Breast epithelium (tissue), 4 donors: ENCODE measurements at regions not wholly inside any gene's neighbourhood (a gene's known extent, or its start where the extent isn't known, plus 50 kb on each side); places are given as distances from the start of the nearest gene placed in this dataset.
"Not testable (repeated sequence)": the region's sequence is repeated elsewhere in the genome, so short reads cannot be mapped to it uniquely, and the experiment has no call there.

ENCODE experiments used
- DNase-seq, 2 donors: peaks; one replicate each; pipeline ENCODE4 v3.0.0-alpha.2; 2019; ENCODE audit warnings: low spot score in 2 of 2
- H3K27ac ChIP-seq, 2 donors: fragments of 200-600 bp; sonication (generic) in 1 of 2; one replicate each; pipeline ENCODE4 v1.5.1; 2016 to 2019; ENCODE audit warnings: mild to moderate bottlenecking in 1 of 2
- H3K27me3 ChIP-seq, 2 donors: fragments of 200-600 bp; sonication (generic) in 1 of 2; one replicate each; pipeline versions ENCODE4 v1.5.1 to v1.6.0; 2017 to 2019; ENCODE audit warnings: control low read depth in 1 of 2, mild to moderate bottlenecking in 1 of 2
- H3K36me3 ChIP-seq: fragments of 200-600 bp; one replicate; pipeline ENCODE4 v1.5.1; 2019
- H3K4me1 ChIP-seq, 2 donors: fragments of 200-600 bp; sonication (generic); one replicate each; pipeline ENCODE4 v1.5.1; 2016 to 2019; ENCODE audit warnings: control low read depth in 1 of 2
- H3K4me3 ChIP-seq, 3 donors: fragments of 200-600 bp; sonication (generic); 1 replicate in 2 of 3; 2 replicates in 1 of 3; pipeline ENCODE4 v1.5.1; 2016 to 2019; ENCODE audit warnings: mild to moderate bottlenecking in 3 of 3, moderate library complexity in 2 of 3
- H3K9me3 ChIP-seq, 2 donors: fragments of 200-600 bp; sonication (generic) in 1 of 2; one replicate each; pipeline ENCODE4 v1.5.1; 2016 to 2019; ENCODE audit warnings: control low read depth in 1 of 2
- POLR2A ChIP-seq: fragments of 450-650 bp; IDR thresholded peaks from one replicate; pipeline ENCODE4 v1.6.1; 2016; ENCODE audit warnings: antibody characterized with exemption, mild to moderate bottlenecking, moderate library complexity
- POLR2AphosphoS5 ChIP-seq, 3 donors: sonication (generic); formaldehyde crosslinking; IDR thresholded peaks; one replicate each; pipeline ENCODE4 v1.6.1; 2017; ENCODE audit warnings: antibody characterized with exemption in 3 of 3
- intact Hi-C: fragments of 100-400 bp; cut with DNase I; formaldehyde crosslinking; loops from one replicate; pipeline ENCODE4 v1.15.1; 2023; ENCODE audit warnings: low total_unique reads
- TF ChIP-seq, protein P1 (sequence below), 3 donors: fragments of 450-650 bp; IDR thresholded peaks; one replicate each; pipeline ENCODE4 v1.5.1; 2016 to 2017; ENCODE audit warnings: antibody characterized with exemption in 3 of 3, mild to moderate bottlenecking in 3 of 3, moderate library complexity in 3 of 3

DNA sequence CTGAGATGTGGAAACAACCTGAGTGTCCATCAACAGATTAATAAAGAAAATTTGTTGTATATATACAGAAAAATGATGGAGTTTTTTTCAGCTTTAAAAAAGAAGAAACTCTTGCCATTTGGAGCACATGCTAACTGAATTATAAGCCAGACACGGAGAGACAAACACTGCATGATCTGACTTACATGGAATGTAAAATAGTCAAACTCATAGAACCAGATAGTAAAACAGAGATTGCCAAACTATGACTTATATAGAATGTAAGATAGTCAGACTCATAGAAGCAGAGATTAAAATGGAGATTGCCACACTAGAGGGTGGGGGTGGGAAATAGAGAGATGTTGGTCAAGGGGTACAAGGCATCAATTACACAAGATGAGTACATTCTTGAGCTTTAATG, 1786.6 kb downstream of the PLA2G4A start:
- H3K4me3 ChIP-seq: no peak overlapping the region
- peaks cover 0 to 8% of the 10 kb centered on the region in 2 donors for H3K9me3 ChIP-seq
- no peak overlapping the region for H3K27ac ChIP-seq
- H3K27me3 ChIP-seq: no peaks in the 10 kb centered on the region
- TF ChIP-seq POLR2A: no peak
- TF ChIP-seq, protein P1, sequence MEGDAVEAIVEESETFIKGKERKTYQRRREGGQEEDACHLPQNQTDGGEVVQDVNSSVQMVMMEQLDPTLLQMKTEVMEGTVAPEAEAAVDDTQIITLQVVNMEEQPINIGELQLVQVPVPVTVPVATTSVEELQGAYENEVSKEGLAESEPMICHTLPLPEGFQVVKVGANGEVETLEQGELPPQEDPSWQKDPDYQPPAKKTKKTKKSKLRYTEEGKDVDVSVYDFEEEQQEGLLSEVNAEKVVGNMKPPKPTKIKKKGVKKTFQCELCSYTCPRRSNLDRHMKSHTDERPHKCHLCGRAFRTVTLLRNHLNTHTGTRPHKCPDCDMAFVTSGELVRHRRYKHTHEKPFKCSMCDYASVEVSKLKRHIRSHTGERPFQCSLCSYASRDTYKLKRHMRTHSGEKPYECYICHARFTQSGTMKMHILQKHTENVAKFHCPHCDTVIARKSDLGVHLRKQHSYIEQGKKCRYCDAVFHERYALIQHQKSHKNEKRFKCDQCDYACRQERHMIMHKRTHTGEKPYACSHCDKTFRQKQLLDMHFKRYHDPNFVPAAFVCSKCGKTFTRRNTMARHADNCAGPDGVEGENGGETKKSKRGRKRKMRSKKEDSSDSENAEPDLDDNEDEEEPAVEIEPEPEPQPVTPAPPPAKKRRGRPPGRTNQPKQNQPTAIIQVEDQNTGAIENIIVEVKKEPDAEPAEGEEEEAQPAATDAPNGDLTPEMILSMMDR (IDR thresholded peaks at IDR 0.05): no peak
- TF ChIP-seq POLR2AphosphoS5 (IDR thresholded peaks at IDR 0.05): no peak
- no peaks in the 10 kb centered on the region for H3K36me3 ChIP-seq
- no peaks in the 10 kb centered on the region for H3K4me1 ChIP-seq
- intact Hi-C loops: no loop called here
- no peak for DNase-seq

DNA sequence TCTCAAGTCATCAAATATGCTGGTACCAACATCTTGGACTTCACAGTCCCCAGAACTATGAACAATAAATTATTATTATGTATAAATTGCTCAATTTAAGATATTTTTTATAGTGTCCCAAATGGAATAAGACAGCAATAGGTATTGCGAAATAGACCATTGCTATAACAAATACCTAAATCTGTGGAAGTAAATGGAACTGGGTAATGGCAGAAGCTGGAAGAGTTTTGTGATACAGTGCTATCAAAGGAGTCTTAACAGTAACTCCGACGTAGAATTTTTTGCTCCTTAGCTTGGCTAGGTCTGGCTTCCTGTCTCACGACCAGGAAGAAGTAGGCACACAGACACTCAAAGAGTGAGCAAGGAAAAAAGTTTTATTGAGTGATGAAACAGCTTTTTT, 1791.5 kb downstream of the PLA2G4A start:
- H3K27ac ChIP-seq: no peak overlapping the region

DNA sequence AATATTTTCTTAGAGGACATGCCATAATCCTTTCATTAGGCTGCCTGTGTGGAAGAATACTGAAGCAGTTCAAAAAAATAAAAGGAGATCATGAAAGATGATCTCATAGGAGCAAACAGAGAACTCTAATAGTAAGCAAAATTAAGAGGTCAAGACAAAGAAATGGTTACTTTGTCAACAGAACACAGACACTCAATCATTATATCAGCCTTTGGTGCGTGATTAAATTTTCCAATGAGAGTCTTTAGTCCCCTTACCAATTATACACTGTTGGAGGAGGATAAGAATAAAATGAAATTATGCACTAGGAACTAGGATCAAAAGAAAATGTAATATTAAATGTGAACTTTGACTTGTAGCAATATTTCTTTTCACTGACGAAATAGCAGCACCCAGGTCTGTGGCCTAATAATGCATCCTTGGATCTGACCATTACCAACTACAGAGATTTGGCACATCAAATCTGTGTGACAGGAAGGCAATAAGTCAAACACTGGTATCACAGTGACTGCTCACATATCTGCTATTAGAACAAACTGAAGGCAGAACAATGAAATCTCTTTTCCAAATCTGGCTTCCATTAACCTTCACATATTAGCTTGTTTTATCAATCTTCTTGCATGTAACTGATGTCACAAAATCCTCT, 1812.9 kb downstream of the PLA2G4A start:
- Histone ChIP-seq H3K36me3 (no peaks in the 10 kb centered on the region), H3K4me3 (no peak overlapping the region), H3K4me1 (no peaks in the 10 kb centered on the region), H3K27ac (no peak overlapping the region), H3K9me3 (no peaks in the 10 kb centered on the region), H3K27me3 (no peaks in the 10 kb centered on the region)
- intact Hi-C loops: no loop called here
- no peak for TF ChIP-seq POLR2A
- TF ChIP-seq POLR2AphosphoS5 (IDR thresholded peaks at IDR 0.05): no peak
- DNase-seq: no peak

More for the DNA sequence above, 1791.5 kb downstream of the PLA2G4A start:
- intact Hi-C loops: no loop called here
- H3K27me3 ChIP-seq: no peaks in the 10 kb centered on the region
- no peaks in the 10 kb centered on the region for H3K9me3 ChIP-seq
- H3K4me3 ChIP-seq: no peak overlapping the region
- DNase-seq: no peak
- H3K36me3 ChIP-seq: no peaks in the 10 kb centered on the region
- no peak for TF ChIP-seq POLR2A
- TF ChIP-seq POLR2AphosphoS5 (IDR thresholded peaks at IDR 0.05): no peak
- TF ChIP-seq, protein P1 (IDR thresholded peaks at IDR 0.05): no peak
- H3K4me1 ChIP-seq: no peaks in the 10 kb centered on the region

DNA sequence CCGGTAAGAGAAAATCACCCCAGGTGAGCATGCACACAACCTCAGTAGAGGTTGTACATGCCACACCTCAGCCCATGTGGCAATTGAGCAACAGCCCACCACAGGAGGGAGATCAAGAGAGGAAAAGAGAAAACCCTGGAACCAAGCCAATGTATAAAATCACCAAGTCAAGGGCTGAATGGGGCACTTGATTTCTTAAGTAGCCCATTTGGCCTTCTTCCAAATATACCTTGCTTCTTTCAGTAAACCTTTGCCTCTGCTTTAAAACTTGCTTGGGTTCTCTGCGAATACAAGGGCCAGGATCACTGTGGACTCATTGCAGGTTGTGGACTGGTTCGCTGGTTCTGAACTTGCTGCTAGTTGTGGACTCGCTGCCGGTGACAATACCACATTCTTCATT, 1814.0 kb downstream of the PLA2G4A start:
- DNase-seq: no peak
- Histone ChIP-seq H3K36me3 (no peaks in the 10 kb centered on the region), H3K27ac (no peak overlapping the region), H3K4me3 (no peak overlapping the region), H3K27me3 (no peaks in the 10 kb centered on the region), H3K4me1 (no peaks in the 10 kb centered on the region), H3K9me3 (no peaks in the 10 kb centered on the region)
- intact Hi-C loops: no loop called here
- TF ChIP-seq, protein P1 (IDR thresholded peaks at IDR 0.05): no peak
- TF ChIP-seq POLR2A (no peak), POLR2AphosphoS5 (IDR thresholded peaks at IDR 0.05) (no peak)

DNA sequence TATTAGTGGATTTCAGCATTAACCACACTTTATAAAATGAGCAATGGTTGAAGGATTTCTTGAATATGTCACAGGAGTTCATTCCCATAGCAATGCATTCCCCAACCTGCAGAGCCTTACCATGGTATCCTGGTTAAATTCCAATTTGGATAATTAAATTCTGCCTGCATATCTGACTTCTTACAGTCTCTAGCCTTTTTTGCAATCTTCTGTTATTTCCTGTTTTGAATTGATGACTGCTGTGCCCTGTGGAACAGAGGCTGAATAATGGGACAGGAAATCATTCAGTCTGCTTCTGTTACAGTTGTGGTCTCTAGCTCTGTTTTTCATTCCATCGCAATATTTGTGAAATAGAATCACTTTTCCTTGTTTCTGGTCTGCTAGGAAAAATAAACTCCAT, 1823.9 kb downstream of the PLA2G4A start:
- H3K27me3 ChIP-seq: no peaks in the 10 kb centered on the region
- DNase-seq: no peak
- H3K4me3 ChIP-seq: no peak overlapping the region
- intact Hi-C loops: no loop called here
- no peaks in the 10 kb centered on the region for H3K4me1 ChIP-seq
- H3K9me3 ChIP-seq: no peaks in the 10 kb centered on the region
- TF ChIP-seq POLR2A: no peak
- TF ChIP-seq POLR2AphosphoS5 (IDR thresholded peaks at IDR 0.05): no peak
- TF ChIP-seq, protein P1 (IDR thresholded peaks at IDR 0.05): no peak
- H3K36me3 ChIP-seq: peaks cover 3% of the 10 kb centered on the region
- H3K27ac ChIP-seq: no peak overlapping the region

DNA sequence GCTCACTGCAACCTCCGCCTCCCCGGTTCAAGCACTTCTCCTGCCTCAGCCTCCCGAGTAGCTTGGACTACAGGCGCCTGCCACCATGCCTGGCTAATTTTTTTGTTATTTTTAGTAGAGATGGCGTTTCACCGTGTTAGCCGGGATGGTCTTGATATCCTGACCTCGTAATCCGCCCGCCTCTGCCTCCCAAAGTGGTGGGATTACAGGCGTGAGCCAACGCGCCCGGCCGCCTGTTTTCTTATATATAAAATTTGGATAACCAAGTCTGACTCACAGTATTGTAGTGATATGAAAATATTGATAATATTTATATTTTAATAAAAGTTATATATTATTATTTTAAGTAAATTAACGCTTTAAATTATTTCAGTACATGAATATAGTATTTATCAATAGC, 1821.7 kb downstream of the BRINP3 start:
- H3K27me3 ChIP-seq, DNase-seq, H3K9me3 ChIP-seq, H3K36me3 ChIP-seq, H3K27ac ChIP-seq, intact Hi-C loops, H3K4me1 ChIP-seq, H3K4me3 ChIP-seq: not testable (repeated sequence)
